CD8-positive, alpha-beta memory T cell (primary cell): ENCODE measurements at regions not wholly inside any gene's neighbourhood (a gene's known extent, or its start where the extent isn't known, plus 50 kb on each side); places are given as distances from the start of the nearest gene placed in this dataset.

ENCODE experiments used
- CTCF ChIA-PET: fragments of 350-600 bp; sonication (Branson Sonifier 250); formaldehyde crosslinking; loops from one replicate; lab custom pipeline; 2021; ENCODE audit warnings: antibody characterized with exemption; lab: Charles Lee
- POLR2A ChIA-PET: fragments of 350-600 bp; sonication (Branson Sonifier 250); formaldehyde crosslinking; loops from one replicate; lab custom pipeline; 2021; ENCODE audit warnings: antibody characterized with exemption; lab: Charles Lee
- DNase-seq, 5 donors: peaks; one replicate each; pipeline versions ENCODE4 v3.0.0 to v3.0.0-alpha.2; 2020 to 2022; ENCODE audit warnings: mixed read lengths in 1 of 5
- H3K27ac ChIP-seq: one replicate; pipeline ENCODE4 v1.7.0; 2013; ENCODE audit warnings: low read depth, mild to moderate bottlenecking, low read length, moderate library complexity
- H3K27me3 ChIP-seq: 2 replicates; pipeline ENCODE4 v1.7.0; 2013; ENCODE audit warnings: low read length, mild to moderate bottlenecking; ENCODE audit not compliant: insufficient read depth, poor library complexity, severe bottlenecking
- H3K36me3 ChIP-seq: 2 replicates; pipeline ENCODE4 v1.7.0; 2013; ENCODE audit warnings: mild to moderate bottlenecking, low read length, moderate library complexity; ENCODE audit not compliant: insufficient read depth
- H3K4me1 ChIP-seq: 2 replicates; pipeline ENCODE4 v1.7.0; 2013; ENCODE audit warnings: mild to moderate bottlenecking, low read length, moderate library complexity; ENCODE audit not compliant: insufficient read depth
- H3K4me3 ChIP-seq: 2 replicates; pipeline ENCODE4 v1.7.0; 2013; ENCODE audit warnings: mild to moderate bottlenecking, low read length
- H3K9me3 ChIP-seq: 2 replicates; pipeline ENCODE4 v1.7.0; 2013; ENCODE audit warnings: mild to moderate bottlenecking, low read length
- H3K27ac Mint-ChIP-seq, 8 donors: one replicate each; pipeline ENCODE4 v1.8.0; 2020 to 2021; ENCODE audit warnings: mixed read lengths in 8 of 8, mild to moderate bottlenecking in 6 of 8, inconsistent platforms in 3 of 8, moderate library complexity in 3 of 8
- H3K27me3 Mint-ChIP-seq, 2 donors: one replicate each; pipeline ENCODE4 v1.8.0; 2020 to 2021; ENCODE audit warnings: mixed read lengths in 2 of 2, mild to moderate bottlenecking in 1 of 2, moderate library complexity in 1 of 2
- H3K36me3 Mint-ChIP-seq, 3 donors: one replicate each; pipeline ENCODE4 v1.8.0; 2020 to 2021; ENCODE audit warnings: mixed read lengths in 3 of 3, inconsistent platforms in 1 of 3, mild to moderate bottlenecking in 1 of 3
- H3K4me1 Mint-ChIP-seq, 3 donors: one replicate each; pipeline ENCODE4 v1.8.0; 2020 to 2021; ENCODE audit warnings: mixed read lengths in 3 of 3, inconsistent platforms in 1 of 3, mild to moderate bottlenecking in 1 of 3
- H3K4me3 Mint-ChIP-seq, 7 donors: one replicate each; pipeline ENCODE4 v1.8.0; 2020 to 2021; ENCODE audit warnings: mixed read lengths in 7 of 7, mild to moderate bottlenecking in 6 of 7, moderate library complexity in 4 of 7, inconsistent platforms in 2 of 7
- H3K9me3 Mint-ChIP-seq, 5 donors: one replicate each; pipeline ENCODE4 v1.8.0; 2020 to 2022; ENCODE audit warnings: mixed read lengths in 5 of 5, mild to moderate bottlenecking in 3 of 5, moderate library complexity in 2 of 5, inconsistent platforms in 1 of 5

- H3K4me1 Mint-ChIP-seq = no peaks in the 10 kb centered on the region
Observed at GRCh38 chr4:74610491-74610890, 165.6 kb downstream of the AREG start.

DNA sequence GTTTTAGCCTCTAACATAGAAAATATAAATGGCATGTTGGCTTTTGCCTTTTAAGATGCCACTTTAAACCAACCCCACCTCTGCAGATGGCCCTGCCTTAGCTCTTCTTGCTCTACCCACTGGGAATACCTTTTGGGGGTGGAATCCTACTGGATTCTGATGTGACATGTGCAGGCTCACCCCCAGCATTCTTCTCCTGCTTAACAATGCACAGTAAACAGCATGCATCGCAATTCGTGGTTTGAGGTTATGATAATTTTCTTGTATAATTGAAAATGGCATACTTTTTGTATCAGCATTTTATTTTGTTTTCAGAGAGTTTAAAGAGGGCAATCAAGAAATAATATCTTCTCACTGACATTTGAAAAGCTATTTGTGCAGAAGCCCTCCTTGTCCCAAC, 167.9 kb downstream of the AREG start:
- H3K9me3 ChIP-seq = no peaks in the 10 kb centered on the region
- H3K4me3 ChIP-seq = no peak overlapping the region
- no peaks in the 10 kb centered on the region for H3K4me1 ChIP-seq
- Mint-ChIP-seq H3K9me3 (peaks cover 0 to 2% (median 0%) of the 10 kb centered on the region in 5 donors), H3K4me1 (no peaks in the 10 kb centered on the region), H3K27ac (no peak overlapping the region), H3K36me3 (no peaks in the 10 kb centered on the region), H3K4me3 (no peak overlapping the region), H3K27me3 (peaks cover 0 to 2% of the 10 kb centered on the region in 2 donors)
- H3K27ac ChIP-seq = no peak overlapping the region
- H3K27me3 ChIP-seq = no peaks in the 10 kb centered on the region
- no peak for DNase-seq
- no peaks in the 10 kb centered on the region for H3K36me3 ChIP-seq
- ChIA-PET POLR2A (no interaction called here), CTCF (no interaction called here)

More at GRCh38 chr4:74610491-74610890, 165.6 kb downstream of the AREG start:
- Histone ChIP-seq H3K4me1 (no peaks in the 10 kb centered on the region), H3K9me3 (no peaks in the 10 kb centered on the region), H3K36me3 (no peaks in the 10 kb centered on the region), H3K4me3 (no peak overlapping the region), H3K27me3 (no peaks in the 10 kb centered on the region), H3K27ac (no peak overlapping the region)
- ChIA-PET CTCF (no interaction called here), POLR2A (no interaction called here)
- no peak for DNase-seq
- Mint-ChIP-seq H3K27me3 (peaks cover 0 to 4% of the 10 kb centered on the region in 2 donors), H3K9me3 (peaks cover 0 to 4% (median 0%) of the 10 kb centered on the region in 5 donors), H3K27ac (no peak overlapping the region), H3K4me3 (no peak overlapping the region), H3K36me3 (no peaks in the 10 kb centered on the region)

DNA sequence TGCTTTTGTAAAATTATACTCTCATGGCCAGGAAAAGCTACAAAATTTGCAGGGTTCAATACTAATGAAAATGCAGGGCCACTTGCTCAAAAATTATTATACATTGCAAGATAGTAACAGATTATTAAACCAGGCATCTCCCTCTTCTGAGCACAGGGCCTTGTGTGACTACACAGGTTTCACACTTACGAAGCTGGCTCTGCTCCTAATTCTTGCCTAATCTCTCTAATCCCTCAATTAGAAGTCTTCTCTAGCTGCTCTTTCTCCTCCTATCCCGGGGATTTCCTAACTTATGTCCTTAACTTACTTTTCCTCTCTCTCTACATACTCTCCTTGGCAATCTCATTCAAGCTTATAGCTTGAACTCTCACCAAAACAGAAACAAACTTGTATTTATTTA, 168.3 kb downstream of the AREG start:
- Histone ChIP-seq H3K9me3 (no peaks in the 10 kb centered on the region), H3K4me1 (no peaks in the 10 kb centered on the region), H3K4me3 (no peak overlapping the region), H3K36me3 (no peaks in the 10 kb centered on the region), H3K27me3 (no peaks in the 10 kb centered on the region), H3K27ac (no peak overlapping the region)
- no peaks in the 10 kb centered on the region for H3K27me3 Mint-ChIP-seq
- H3K36me3 Mint-ChIP-seq = no peaks in the 10 kb centered on the region
- no peak overlapping the region for H3K27ac Mint-ChIP-seq
- no peak overlapping the region for H3K4me3 Mint-ChIP-seq
- DNase-seq = no peak
- no peaks in the 10 kb centered on the region for H3K4me1 Mint-ChIP-seq
- H3K9me3 Mint-ChIP-seq = no peaks in the 10 kb centered on the region
- ChIA-PET POLR2A (no interaction called here), CTCF (no interaction called here)

DNA sequence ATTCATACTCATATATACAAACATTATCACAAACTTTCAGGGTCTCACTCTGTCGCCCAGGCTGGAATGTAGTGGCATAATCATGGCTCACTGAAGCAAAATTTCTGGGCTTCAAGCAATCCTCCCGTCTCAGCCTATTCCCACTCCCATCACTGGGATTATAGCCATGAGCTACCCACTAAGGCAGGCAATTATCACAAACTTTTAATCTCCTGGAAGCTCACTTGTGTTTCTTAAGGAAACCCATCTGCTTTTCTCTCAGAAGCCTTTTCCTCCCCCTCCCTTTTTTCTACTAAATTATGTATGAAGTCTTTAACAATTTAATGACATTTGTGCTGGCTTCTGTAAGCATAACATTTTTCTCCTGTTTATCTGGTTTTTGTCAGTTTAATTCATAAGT, 170.5 kb downstream of the AREG start:
- Mint-ChIP-seq H3K27ac (no peak overlapping the region), H3K36me3 (no peaks in the 10 kb centered on the region), H3K9me3 (no peaks in the 10 kb centered on the region), H3K27me3 (peaks cover 1 to 4% of the 10 kb centered on the region in 2 donors), H3K4me3 (no peak overlapping the region), H3K4me1 (no peaks in the 10 kb centered on the region)
- Histone ChIP-seq H3K27me3 (no peaks in the 10 kb centered on the region), H3K9me3 (no peaks in the 10 kb centered on the region), H3K4me1 (no peaks in the 10 kb centered on the region), H3K27ac (no peak overlapping the region), H3K36me3 (no peaks in the 10 kb centered on the region), H3K4me3 (no peak overlapping the region)
- DNase-seq = no peak
- CTCF ChIA-PET = no interaction called here
- POLR2A ChIA-PET = no interaction called here

- CTCF ChIA-PET = no interaction called here
- no peak overlapping the region for H3K27ac ChIP-seq
- no peaks in the 10 kb centered on the region for H3K4me1 ChIP-seq
- DNase-seq = no peak
- Mint-ChIP-seq H3K27me3 (peaks cover 3 to 6% of the 10 kb centered on the region in 2 donors), H3K36me3 (no peaks in the 10 kb centered on the region), H3K9me3 (no peaks in the 10 kb centered on the region), H3K27ac (no peak overlapping the region), H3K4me1 (no peaks in the 10 kb centered on the region), H3K4me3 (no peak overlapping the region)
- H3K4me3 ChIP-seq = no peak overlapping the region
- H3K36me3 ChIP-seq = no peaks in the 10 kb centered on the region
- H3K27me3 ChIP-seq = no peaks in the 10 kb centered on the region
- POLR2A ChIA-PET = no interaction called here
- no peaks in the 10 kb centered on the region for H3K9me3 ChIP-seq
Observed at GRCh38 chr4:74618166-74618565, 173.2 kb downstream of the AREG start.

DNA sequence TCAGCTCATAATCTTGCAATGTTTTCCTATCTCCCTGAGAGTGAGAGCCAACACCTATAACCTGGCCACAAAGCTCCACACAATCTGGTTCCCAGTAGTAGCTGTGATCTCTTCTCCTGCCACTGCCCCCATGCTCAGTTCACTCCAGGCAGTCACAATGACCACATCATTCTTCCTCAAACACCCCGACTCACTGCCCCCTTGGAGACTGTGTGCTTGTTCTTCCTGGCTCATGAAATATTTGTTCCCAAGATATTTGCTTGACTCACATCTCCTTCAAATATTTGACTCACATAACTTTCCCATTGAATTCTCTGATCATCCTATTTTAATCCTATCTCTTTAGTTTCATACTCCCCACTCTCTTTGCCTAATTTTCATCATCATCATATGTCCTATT, 173.7 kb downstream of the AREG start:
- Histone ChIP-seq H3K27me3 (no peaks in the 10 kb centered on the region), H3K4me3 (no peak overlapping the region), H3K9me3 (no peaks in the 10 kb centered on the region), H3K4me1 (no peaks in the 10 kb centered on the region), H3K27ac (no peak overlapping the region), H3K36me3 (no peaks in the 10 kb centered on the region)
- Mint-ChIP-seq H3K4me1 (no peaks in the 10 kb centered on the region), H3K36me3 (no peaks in the 10 kb centered on the region), H3K27ac (no peak overlapping the region), H3K4me3 (no peak overlapping the region), H3K9me3 (no peaks in the 10 kb centered on the region), H3K27me3 (peaks cover 7% of the 10 kb centered on the region in 2 donors)
- POLR2A ChIA-PET = no interaction called here
- CTCF ChIA-PET = no interaction called here
- DNase-seq = no peak

DNA sequence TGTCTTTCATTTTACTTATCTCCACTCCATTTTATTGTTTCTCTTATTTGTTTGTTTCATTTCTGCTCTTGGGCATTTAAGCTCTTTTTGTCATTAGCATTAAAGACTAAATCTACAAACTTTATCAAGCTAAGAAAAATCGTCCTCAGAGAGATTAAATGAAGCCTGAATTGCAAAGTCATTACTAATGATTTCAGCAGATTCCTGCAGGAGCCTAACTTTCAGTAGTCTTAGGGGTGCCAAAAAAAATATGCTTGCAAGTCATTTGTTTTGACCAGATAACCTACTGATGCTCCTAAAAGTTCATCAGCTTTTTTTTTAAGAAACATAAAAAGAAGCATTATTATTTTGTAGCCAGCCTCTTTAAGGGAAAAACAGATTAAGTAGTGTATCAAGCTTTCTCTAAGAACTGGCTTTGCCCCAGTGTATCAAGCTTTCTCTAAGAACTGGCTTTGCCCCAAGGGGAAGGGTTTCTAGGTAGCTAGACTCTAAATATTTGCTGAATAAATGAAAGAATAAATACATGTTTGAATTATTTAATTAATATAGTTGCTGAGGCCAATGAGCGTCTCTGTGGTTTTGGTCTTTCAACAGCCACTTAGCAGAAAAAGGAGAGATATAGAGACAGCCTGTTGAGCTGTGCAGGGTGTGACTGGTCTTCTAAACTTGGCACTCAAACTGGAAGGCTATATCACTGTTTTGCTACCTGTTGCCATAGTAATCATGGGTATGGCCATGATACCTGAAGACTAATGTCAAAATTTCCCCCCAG, 174.2 kb downstream of the BTC start:
- Mint-ChIP-seq H3K4me1 (no peaks in the 10 kb centered on the region), H3K27me3 (peaks cover 7% of the 10 kb centered on the region in 2 donors), H3K9me3 (no peaks in the 10 kb centered on the region), H3K27ac (no peak overlapping the region), H3K4me3 (no peak overlapping the region), H3K36me3 (no peaks in the 10 kb centered on the region)
- H3K36me3 ChIP-seq = no peaks in the 10 kb centered on the region
- ChIA-PET POLR2A (no interaction called here), CTCF (no interaction called here)
- peaks cover 6% of the 10 kb centered on the region for H3K4me1 ChIP-seq
- no peak for DNase-seq
- H3K27me3 ChIP-seq = no peaks in the 10 kb centered on the region
- H3K9me3 ChIP-seq = no peaks in the 10 kb centered on the region
- no peak overlapping the region for H3K27ac ChIP-seq
- H3K4me3 ChIP-seq = no peak overlapping the region

GRCh38 chr4:74621616-74622015, 172.7 kb downstream of the BTC start:
- ChIA-PET CTCF (no interaction called here), POLR2A (no interaction called here)
- no peaks in the 10 kb centered on the region for H3K36me3 ChIP-seq
- peaks cover 7% of the 10 kb centered on the region in 2 donors for H3K27me3 Mint-ChIP-seq
- H3K27ac ChIP-seq = no peak overlapping the region
- H3K27ac Mint-ChIP-seq = no peak overlapping the region
- H3K4me1 ChIP-seq = peaks cover 6% of the 10 kb centered on the region
- no peak overlapping the region for H3K4me3 ChIP-seq
- H3K4me3 Mint-ChIP-seq = no peak overlapping the region
- no peaks in the 10 kb centered on the region for H3K36me3 Mint-ChIP-seq
- H3K27me3 ChIP-seq = no peaks in the 10 kb centered on the region
- no peaks in the 10 kb centered on the region for H3K4me1 Mint-ChIP-seq
- no peaks in the 10 kb centered on the region for H3K9me3 Mint-ChIP-seq
- no peak for DNase-seq
- no peaks in the 10 kb centered on the region for H3K9me3 ChIP-seq
